ENCODE measurements at regions not wholly inside any gene's neighbourhood (a gene's known extent, or its start where the extent isn't known, plus 50 kb on each side); places are given as distances from the start of the nearest gene placed in this dataset.

GRCh38 chr6:140968062-140968461, 1164.7 kb upstream of the GJE1 start:
- Histone ChIP-seq H3K79me2 (ENCODE audit: insufficient read depth, low read length) (no peaks in the 10 kb centered on the region), H2AFZ (ENCODE audit: low read depth, low read length, severe bottlenecking) (no peak overlapping the region), H3K9me3 (ENCODE audit: insufficient read depth, low read length) (no peaks in the 10 kb centered on the region), H3K27me3 (ENCODE audit: low read length) (no peaks in the 10 kb centered on the region), H3K36me3 (ENCODE audit: low read length) (no peaks in the 10 kb centered on the region), H3K9me2 (replicated peaks; ENCODE audit: insufficient read depth, low read length) (no peaks in the 10 kb centered on the region), H3F3A (ENCODE audit: insufficient read depth) (no peaks in the 10 kb centered on the region), H3K4me2 (ENCODE audit: low read depth, low read length, poor library complexity, severe bottlenecking) (no peak overlapping the region), H4K20me1 (ENCODE audit: low read depth, low read length) (no peaks in the 10 kb centered on the region), H3K27ac (ENCODE audit: low read depth, low read length) (no peak overlapping the region), H3K4me3 (ENCODE audit: insufficient read depth, low read length, poor library complexity, severe bottlenecking) (no peak overlapping the region), H3K9ac (ENCODE audit: low read length) (no peak overlapping the region)
- TF ChIP-seq, protein P1, sequence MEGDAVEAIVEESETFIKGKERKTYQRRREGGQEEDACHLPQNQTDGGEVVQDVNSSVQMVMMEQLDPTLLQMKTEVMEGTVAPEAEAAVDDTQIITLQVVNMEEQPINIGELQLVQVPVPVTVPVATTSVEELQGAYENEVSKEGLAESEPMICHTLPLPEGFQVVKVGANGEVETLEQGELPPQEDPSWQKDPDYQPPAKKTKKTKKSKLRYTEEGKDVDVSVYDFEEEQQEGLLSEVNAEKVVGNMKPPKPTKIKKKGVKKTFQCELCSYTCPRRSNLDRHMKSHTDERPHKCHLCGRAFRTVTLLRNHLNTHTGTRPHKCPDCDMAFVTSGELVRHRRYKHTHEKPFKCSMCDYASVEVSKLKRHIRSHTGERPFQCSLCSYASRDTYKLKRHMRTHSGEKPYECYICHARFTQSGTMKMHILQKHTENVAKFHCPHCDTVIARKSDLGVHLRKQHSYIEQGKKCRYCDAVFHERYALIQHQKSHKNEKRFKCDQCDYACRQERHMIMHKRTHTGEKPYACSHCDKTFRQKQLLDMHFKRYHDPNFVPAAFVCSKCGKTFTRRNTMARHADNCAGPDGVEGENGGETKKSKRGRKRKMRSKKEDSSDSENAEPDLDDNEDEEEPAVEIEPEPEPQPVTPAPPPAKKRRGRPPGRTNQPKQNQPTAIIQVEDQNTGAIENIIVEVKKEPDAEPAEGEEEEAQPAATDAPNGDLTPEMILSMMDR (IDR thresholded peaks at IDR 0.05; ENCODE audit: insufficient read depth, low read length, poor library complexity, severe bottlenecking) = no peak
- no peak for TF ChIP-seq EZH2phosphoT487 (conservative IDR thresholded peaks at IDR 0.05; ENCODE audit: low read length)

DNA sequence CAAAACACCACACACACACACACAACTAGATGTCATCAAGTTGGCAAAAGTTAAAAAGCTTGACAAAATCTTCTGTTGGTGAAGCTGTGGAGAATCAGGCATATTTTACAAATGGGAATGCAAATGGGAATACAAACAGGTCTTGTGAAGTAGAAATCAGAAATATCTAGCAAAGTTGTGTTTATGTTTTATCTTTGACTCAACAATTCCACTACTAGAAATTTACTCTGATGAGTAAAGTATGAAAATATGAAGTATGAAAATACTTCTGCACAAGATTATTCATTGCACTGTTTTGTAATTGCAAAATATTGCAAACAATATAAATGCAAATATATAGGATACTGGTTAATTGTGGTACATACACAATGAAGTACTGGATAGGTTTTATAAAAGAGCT, 1166.0 kb upstream of the GJE1 start:
- no peak overlapping the region for H3K4me2 ChIP-seq (ENCODE audit: low read depth, low read length, poor library complexity, severe bottlenecking)
- no peaks in the 10 kb centered on the region for H3K9me3 ChIP-seq (ENCODE audit: insufficient read depth, low read length)
- no peak overlapping the region for H3K27ac ChIP-seq (ENCODE audit: low read depth, low read length)
- no peaks in the 10 kb centered on the region for H3F3A ChIP-seq (ENCODE audit: insufficient read depth)
- no peaks in the 10 kb centered on the region for H3K27me3 ChIP-seq (ENCODE audit: low read length)
- no peaks in the 10 kb centered on the region for H4K20me1 ChIP-seq (ENCODE audit: low read depth, low read length)
- H3K9ac ChIP-seq (ENCODE audit: low read length) = no peak overlapping the region
- H3K79me2 ChIP-seq (ENCODE audit: insufficient read depth, low read length) = no peaks in the 10 kb centered on the region
- H3K36me3 ChIP-seq (ENCODE audit: low read length) = no peaks in the 10 kb centered on the region
- no peaks in the 10 kb centered on the region for H3K9me2 ChIP-seq (replicated peaks; ENCODE audit: insufficient read depth, low read length)
- no peak overlapping the region for H3K4me3 ChIP-seq (ENCODE audit: insufficient read depth, low read length, poor library complexity, severe bottlenecking)
- TF ChIP-seq EZH2phosphoT487 (conservative IDR thresholded peaks at IDR 0.05; ENCODE audit: low read length) = no peak
- TF ChIP-seq, protein P1 (IDR thresholded peaks at IDR 0.05; ENCODE audit: insufficient read depth, low read length, poor library complexity, severe bottlenecking) = no peak
- H2AFZ ChIP-seq (ENCODE audit: low read depth, low read length, severe bottlenecking) = no peak overlapping the region

GRCh38 chr6:140960566-140960965, 1172.2 kb upstream of the GJE1 start:
- H3K4me2 ChIP-seq (ENCODE audit: low read depth, low read length, poor library complexity, severe bottlenecking) = no peak overlapping the region
- H2AFZ ChIP-seq (ENCODE audit: low read depth, low read length, severe bottlenecking) = peak overlapping the region; percentile 4
- H4K20me1 ChIP-seq (ENCODE audit: low read depth, low read length) = no peaks in the 10 kb centered on the region
- no peaks in the 10 kb centered on the region for H3K9me2 ChIP-seq (replicated peaks; ENCODE audit: insufficient read depth, low read length)
- no peaks in the 10 kb centered on the region for H3K9me3 ChIP-seq (ENCODE audit: insufficient read depth, low read length)
- no peaks in the 10 kb centered on the region for H3F3A ChIP-seq (ENCODE audit: insufficient read depth)
- no peak overlapping the region for H3K27ac ChIP-seq (ENCODE audit: low read depth, low read length)
- H3K36me3 ChIP-seq (ENCODE audit: low read length) = no peaks in the 10 kb centered on the region
- TF ChIP-seq, protein P1 (IDR thresholded peaks at IDR 0.05; ENCODE audit: insufficient read depth, low read length, poor library complexity, severe bottlenecking) = no peak
- H3K27me3 ChIP-seq (ENCODE audit: low read length) = no peaks in the 10 kb centered on the region
- H3K79me2 ChIP-seq (ENCODE audit: insufficient read depth, low read length) = no peaks in the 10 kb centered on the region
- H3K9ac ChIP-seq (ENCODE audit: low read length) = no peak overlapping the region
- H3K4me3 ChIP-seq (ENCODE audit: insufficient read depth, low read length, poor library complexity, severe bottlenecking) = no peak overlapping the region

DNA sequence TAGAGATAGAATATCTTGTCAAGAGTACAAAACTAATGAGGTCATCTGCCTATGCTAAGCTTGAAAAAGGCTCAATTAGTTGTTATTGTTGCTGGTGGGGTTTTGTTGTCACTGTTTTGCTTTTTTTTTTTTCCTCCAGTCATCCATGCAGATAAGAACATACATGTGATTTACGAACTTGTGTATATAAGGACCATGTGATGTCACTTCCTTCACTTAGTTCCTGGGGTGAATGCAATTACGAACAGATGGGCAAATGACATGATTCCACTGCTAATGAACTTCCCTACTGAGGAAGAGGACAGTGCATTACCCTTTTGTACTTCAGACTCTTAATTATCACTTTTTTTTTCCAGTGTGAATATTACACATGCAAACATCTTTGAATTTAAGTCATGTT, 1175.3 kb upstream of the GJE1 start:
- Histone ChIP-seq H3K9ac (ENCODE audit: low read length) (no peak overlapping the region), H3K9me3 (ENCODE audit: insufficient read depth, low read length) (no peaks in the 10 kb centered on the region), H3K4me3 (ENCODE audit: insufficient read depth, low read length, poor library complexity, severe bottlenecking) (no peak overlapping the region), H3K27ac (ENCODE audit: low read depth, low read length) (no peak overlapping the region), H3K36me3 (ENCODE audit: low read length) (no peaks in the 10 kb centered on the region), H3K9me2 (replicated peaks; ENCODE audit: insufficient read depth, low read length) (no peaks in the 10 kb centered on the region), H3K4me2 (ENCODE audit: low read depth, low read length, poor library complexity, severe bottlenecking) (no peak overlapping the region), H3F3A (ENCODE audit: insufficient read depth) (no peaks in the 10 kb centered on the region), H3K79me2 (ENCODE audit: insufficient read depth, low read length) (no peaks in the 10 kb centered on the region), H2AFZ (ENCODE audit: low read depth, low read length, severe bottlenecking) (peak overlapping the region; percentile 20), H4K20me1 (ENCODE audit: low read depth, low read length) (no peaks in the 10 kb centered on the region), H3K27me3 (ENCODE audit: low read length) (no peaks in the 10 kb centered on the region)
- TF ChIP-seq, protein P1 (IDR thresholded peaks at IDR 0.05; ENCODE audit: insufficient read depth, low read length, poor library complexity, severe bottlenecking) = no peak
- TF ChIP-seq EZH2phosphoT487 (conservative IDR thresholded peaks at IDR 0.05; ENCODE audit: low read length) = no peak
